ENCODE measurements at regions not wholly inside any gene's neighbourhood (a gene's known extent, or its start where the extent isn't known, plus 50 kb on each side); places are given as distances from the start of the nearest gene placed in this dataset.
"Not testable (repeated sequence)": the region's sequence is repeated elsewhere in the genome, so short reads cannot be mapped to it uniquely, and the experiment has no call there.

GRCh38 chr3:104031598-104031997, 1335.1 kb upstream of the ALCAM start:
- Histone ChIP-seq H3K27ac (ENCODE audit: low read depth, low read length) (no peak overlapping the region), H3K9me3 (ENCODE audit: control insufficient read depth, insufficient read depth, low read length) (peaks cover 3% of the 10 kb centered on the region), H3K4me1 (ENCODE audit: control insufficient read depth, insufficient read depth, low read length) (no peaks in the 10 kb centered on the region), H3K27me3 (ENCODE audit: control insufficient read depth, insufficient read depth, low read length) (no peaks in the 10 kb centered on the region), H3K36me3 (ENCODE audit: control insufficient read depth, insufficient read depth, low read length) (no peaks in the 10 kb centered on the region), H3K4me3 (ENCODE audit: low read depth, low read length) (no peak overlapping the region)
- no peak for DNase-seq (ENCODE audit: low read depth in 4 of 6, low spot score in 6 of 6)
- 100% methylated on average over 1 of the region's 1 CpG for WGBS (ENCODE audit: insufficient coverage)

- peaks cover 3% of the 10 kb centered on the region for H3K9me3 ChIP-seq (ENCODE audit: control insufficient read depth, insufficient read depth, low read length)
- no peaks in the 10 kb centered on the region for H3K27me3 ChIP-seq (ENCODE audit: control insufficient read depth, insufficient read depth, low read length)
- no peaks in the 10 kb centered on the region for H3K36me3 ChIP-seq (ENCODE audit: control insufficient read depth, insufficient read depth, low read length)
- H3K4me3 ChIP-seq (ENCODE audit: low read depth, low read length): no peak overlapping the region
- H3K27ac ChIP-seq (ENCODE audit: low read depth, low read length): no peak overlapping the region
- DNase-seq (ENCODE audit: low read depth in 4 of 6, low spot score in 6 of 6): no peak
- no peaks in the 10 kb centered on the region for H3K4me1 ChIP-seq (ENCODE audit: control insufficient read depth, insufficient read depth, low read length)
These were observed 1334.4 kb upstream of the ALCAM start for GRCh38 chr3:104032283-104032682.

GRCh38 chr3:104040896-104041295, 1325.8 kb upstream of the ALCAM start:
- no peak for DNase-seq (ENCODE audit: low read depth in 4 of 6, low spot score in 6 of 6)
- no peaks in the 10 kb centered on the region for H3K27me3 ChIP-seq (ENCODE audit: control insufficient read depth, insufficient read depth, low read length)
- H3K4me3 ChIP-seq (ENCODE audit: low read depth, low read length): no peak overlapping the region
- H3K9me3 ChIP-seq (ENCODE audit: control insufficient read depth, insufficient read depth, low read length): no peaks in the 10 kb centered on the region
- H3K27ac ChIP-seq (ENCODE audit: low read depth, low read length): no peak overlapping the region
- no peaks in the 10 kb centered on the region for H3K36me3 ChIP-seq (ENCODE audit: control insufficient read depth, insufficient read depth, low read length)
- no peaks in the 10 kb centered on the region for H3K4me1 ChIP-seq (ENCODE audit: control insufficient read depth, insufficient read depth, low read length)

- H3K9me3 ChIP-seq (ENCODE audit: control insufficient read depth, insufficient read depth, low read length); H3K27ac ChIP-seq (ENCODE audit: low read depth, low read length); H3K27me3 ChIP-seq (ENCODE audit: control insufficient read depth, insufficient read depth, low read length); H3K4me1 ChIP-seq (ENCODE audit: control insufficient read depth, insufficient read depth, low read length); H3K4me3 ChIP-seq (ENCODE audit: low read depth, low read length); H3K36me3 ChIP-seq (ENCODE audit: control insufficient read depth, insufficient read depth, low read length): not testable (repeated sequence)
- peak in 1 of 6 donors; percentile 59 for DNase-seq (ENCODE audit: low read depth in 4 of 6, low spot score in 6 of 6)
- WGBS (ENCODE audit: insufficient coverage): no CpG with 5 or more reads among the region's 5 CpGs
These were observed 1323.6 kb upstream of the ALCAM start for GRCh38 chr3:104043001-104043543.

GRCh38 chr3:104044002-104044401, 1322.7 kb upstream of the ALCAM start:
- no peak for DNase-seq (ENCODE audit: low read depth in 4 of 6, low spot score in 6 of 6)
- no peaks in the 10 kb centered on the region for H3K27me3 ChIP-seq (ENCODE audit: control insufficient read depth, insufficient read depth, low read length)
- no peak overlapping the region for H3K4me3 ChIP-seq (ENCODE audit: low read depth, low read length)
- H3K36me3 ChIP-seq (ENCODE audit: control insufficient read depth, insufficient read depth, low read length): no peaks in the 10 kb centered on the region
- no peak overlapping the region for H3K27ac ChIP-seq (ENCODE audit: low read depth, low read length)
- no peaks in the 10 kb centered on the region for H3K4me1 ChIP-seq (ENCODE audit: control insufficient read depth, insufficient read depth, low read length)
- no peaks in the 10 kb centered on the region for H3K9me3 ChIP-seq (ENCODE audit: control insufficient read depth, insufficient read depth, low read length)
- WGBS (ENCODE audit: insufficient coverage): no CpG with 5 or more reads among the region's 1 CpG

- no peak overlapping the region for H3K27ac ChIP-seq (ENCODE audit: low read depth, low read length)
- DNase-seq (ENCODE audit: low read depth in 4 of 6, low spot score in 6 of 6): no peak
- no peaks in the 10 kb centered on the region for H3K27me3 ChIP-seq (ENCODE audit: control insufficient read depth, insufficient read depth, low read length)
- 92% methylated on average over 2 of the region's 2 CpGs for WGBS (ENCODE audit: insufficient coverage)
- no peaks in the 10 kb centered on the region for H3K36me3 ChIP-seq (ENCODE audit: control insufficient read depth, insufficient read depth, low read length)
- no peaks in the 10 kb centered on the region for H3K4me1 ChIP-seq (ENCODE audit: control insufficient read depth, insufficient read depth, low read length)
- no peak overlapping the region for H3K4me3 ChIP-seq (ENCODE audit: low read depth, low read length)
- H3K9me3 ChIP-seq (ENCODE audit: control insufficient read depth, insufficient read depth, low read length): no peaks in the 10 kb centered on the region
These were observed 1300.1 kb upstream of the ALCAM start for GRCh38 chr3:104066658-104067057.

- Histone ChIP-seq H3K36me3 (ENCODE audit: control insufficient read depth, insufficient read depth, low read length) (no peaks in the 10 kb centered on the region), H3K4me1 (ENCODE audit: control insufficient read depth, insufficient read depth, low read length) (no peaks in the 10 kb centered on the region), H3K4me3 (ENCODE audit: low read depth, low read length) (no peak overlapping the region), H3K27me3 (ENCODE audit: control insufficient read depth, insufficient read depth, low read length) (no peaks in the 10 kb centered on the region), H3K9me3 (ENCODE audit: control insufficient read depth, insufficient read depth, low read length) (no peaks in the 10 kb centered on the region), H3K27ac (ENCODE audit: low read depth, low read length) (no peak overlapping the region)
- no peak for DNase-seq (ENCODE audit: low read depth in 4 of 6, low spot score in 6 of 6)
- WGBS (ENCODE audit: insufficient coverage): 89% methylated on average over 1 of the region's 3 CpGs
These were observed 1297.6 kb upstream of the ALCAM start for GRCh38 chr3:104069114-104069513.

GRCh38 chr3:104070906-104071305, 1295.8 kb upstream of the ALCAM start:
- H3K9me3 ChIP-seq (ENCODE audit: control insufficient read depth, insufficient read depth, low read length): no peaks in the 10 kb centered on the region

GRCh38 chr3:104080088-104080626, 1286.6 kb upstream of the ALCAM start:
- no CpG with 5 or more reads among the region's 1 CpG for WGBS (ENCODE audit: insufficient coverage)
- no peaks in the 10 kb centered on the region for H3K4me1 ChIP-seq (ENCODE audit: control insufficient read depth, insufficient read depth, low read length)

More at GRCh38 chr3:104070906-104071305, 1295.8 kb upstream of the ALCAM start:
- Histone ChIP-seq H3K4me3 (ENCODE audit: low read depth, low read length) (no peak overlapping the region), H3K27me3 (ENCODE audit: control insufficient read depth, insufficient read depth, low read length) (no peaks in the 10 kb centered on the region), H3K27ac (ENCODE audit: low read depth, low read length) (no peak overlapping the region), H3K36me3 (ENCODE audit: control insufficient read depth, insufficient read depth, low read length) (no peaks in the 10 kb centered on the region), H3K4me1 (ENCODE audit: control insufficient read depth, insufficient read depth, low read length) (no peaks in the 10 kb centered on the region)
- no CpG with 5 or more reads among the region's 1 CpG for WGBS (ENCODE audit: insufficient coverage)
- no peak for DNase-seq (ENCODE audit: low read depth in 4 of 6, low spot score in 6 of 6)

GRCh38 chr3:104088738-104089137, 1278.0 kb upstream of the ALCAM start:
- DNase-seq (ENCODE audit: low read depth in 4 of 6, low spot score in 6 of 6): no peak
- Histone ChIP-seq H3K4me3 (ENCODE audit: low read depth, low read length) (no peak overlapping the region), H3K27me3 (ENCODE audit: control insufficient read depth, insufficient read depth, low read length) (no peaks in the 10 kb centered on the region), H3K9me3 (ENCODE audit: control insufficient read depth, insufficient read depth, low read length) (no peaks in the 10 kb centered on the region), H3K36me3 (ENCODE audit: control insufficient read depth, insufficient read depth, low read length) (no peaks in the 10 kb centered on the region), H3K4me1 (ENCODE audit: control insufficient read depth, insufficient read depth, low read length) (no peaks in the 10 kb centered on the region), H3K27ac (ENCODE audit: low read depth, low read length) (no peak overlapping the region)

More at GRCh38 chr3:104080088-104080626, 1286.6 kb upstream of the ALCAM start:
- Histone ChIP-seq H3K4me3 (ENCODE audit: low read depth, low read length) (no peak overlapping the region), H3K36me3 (ENCODE audit: control insufficient read depth, insufficient read depth, low read length) (no peaks in the 10 kb centered on the region), H3K27me3 (ENCODE audit: control insufficient read depth, insufficient read depth, low read length) (no peaks in the 10 kb centered on the region), H3K9me3 (ENCODE audit: control insufficient read depth, insufficient read depth, low read length) (no peaks in the 10 kb centered on the region), H3K27ac (ENCODE audit: low read depth, low read length) (no peak overlapping the region)
- peak in 1 of 6 donors; percentile 19 for DNase-seq (ENCODE audit: low read depth in 4 of 6, low spot score in 6 of 6)
